ENCODE measurements at regions not wholly inside any gene's neighbourhood (a gene's known extent, or its start where the extent isn't known, plus 50 kb on each side); places are given as distances from the start of the nearest gene placed in this dataset.

DNA sequence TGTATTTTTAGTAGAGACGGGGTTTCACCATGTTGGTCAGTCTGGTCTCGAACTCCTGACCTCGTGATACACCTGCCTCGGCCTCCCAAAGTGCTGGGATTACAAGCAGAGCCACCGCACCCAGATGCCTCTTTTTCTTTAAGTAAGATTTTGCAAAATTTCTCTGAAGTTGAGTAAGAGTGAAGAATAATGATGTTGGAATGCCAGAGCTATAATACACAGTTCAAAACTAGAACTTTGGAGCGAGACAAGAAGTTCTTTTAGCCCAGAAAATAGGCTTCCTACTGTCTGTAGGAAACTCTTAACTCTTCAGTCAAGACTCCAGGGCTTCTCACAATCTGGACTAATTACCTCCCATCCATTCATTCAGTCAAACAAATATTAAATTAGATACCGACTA lies 51.4 kb downstream of the MARCHF4 start:
- no peak for DNase-seq

GRCh38 chr2:216319771-216320170 lies 52.5 kb downstream of the MARCHF4 start:
- DNase-seq, result peak; percentile 72

DNA sequence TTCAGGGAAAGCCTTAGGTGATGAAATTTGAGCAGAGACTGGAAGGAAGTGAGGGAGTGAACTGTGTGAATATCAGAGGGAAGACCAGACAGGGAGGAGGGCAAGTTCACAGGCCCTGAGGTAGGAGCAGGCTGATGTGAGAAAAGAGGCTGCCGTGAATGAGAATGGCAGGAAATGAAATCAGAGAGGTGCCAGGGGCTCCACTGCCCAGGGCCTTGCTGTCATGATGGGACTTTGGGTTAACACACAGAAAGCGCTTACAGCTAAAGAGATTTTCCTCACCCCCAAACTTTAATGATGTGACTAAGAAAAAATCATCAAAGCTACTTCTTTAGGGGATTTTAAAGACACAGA lies 53.8 kb downstream of the MARCHF4 start:
- DNase-seq, result no peak

GRCh38 chr2:216317831-216318520 lies 54.3 kb downstream of the MARCHF4 start:
- DNase-seq, result no peak

- DNase-seq, result peak; percentile 85
Observed at GRCh38 chr2:216316743-216317142, 55.5 kb downstream of the MARCHF4 start.

GRCh38 chr2:216315802-216316603 lies 56.3 kb downstream of the MARCHF4 start:
- DNase-seq, result peak; percentile 78

- peak; percentile 50 for DNase-seq
Observed at GRCh38 chr2:216312441-216312840, 59.8 kb downstream of the MARCHF4 start.

DNA sequence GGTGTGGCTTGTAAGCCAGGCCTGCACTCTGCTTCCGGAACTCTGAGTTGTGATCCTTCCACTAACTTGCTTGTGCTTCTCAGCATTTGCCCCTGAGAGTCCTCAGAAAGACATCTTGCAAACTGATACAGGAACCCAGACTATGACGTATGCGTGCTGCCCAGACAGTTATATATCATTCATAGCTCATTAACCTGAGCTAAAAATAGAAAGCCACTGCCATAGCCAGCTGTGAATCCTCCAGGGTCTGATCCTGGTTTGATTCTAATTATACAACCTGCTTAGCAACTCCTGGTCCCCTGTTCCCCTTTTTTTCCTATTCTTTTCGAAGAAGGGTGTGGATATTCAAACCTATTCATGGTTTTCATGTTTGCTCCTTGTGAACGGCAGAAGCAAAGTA lies 63.7 kb downstream of the MARCHF4 start:
- peak; percentile 84 for DNase-seq

GRCh38 chr2:216307496-216307895 lies 64.8 kb downstream of the MARCHF4 start:
- no peak for DNase-seq

- DNase-seq, result no peak
Observed at GRCh38 chr2:216306868-216307267, 65.4 kb downstream of the MARCHF4 start.

- DNase-seq, result no peak
Observed at GRCh38 chr2:216305574-216305973, 66.7 kb downstream of the MARCHF4 start.

DNA sequence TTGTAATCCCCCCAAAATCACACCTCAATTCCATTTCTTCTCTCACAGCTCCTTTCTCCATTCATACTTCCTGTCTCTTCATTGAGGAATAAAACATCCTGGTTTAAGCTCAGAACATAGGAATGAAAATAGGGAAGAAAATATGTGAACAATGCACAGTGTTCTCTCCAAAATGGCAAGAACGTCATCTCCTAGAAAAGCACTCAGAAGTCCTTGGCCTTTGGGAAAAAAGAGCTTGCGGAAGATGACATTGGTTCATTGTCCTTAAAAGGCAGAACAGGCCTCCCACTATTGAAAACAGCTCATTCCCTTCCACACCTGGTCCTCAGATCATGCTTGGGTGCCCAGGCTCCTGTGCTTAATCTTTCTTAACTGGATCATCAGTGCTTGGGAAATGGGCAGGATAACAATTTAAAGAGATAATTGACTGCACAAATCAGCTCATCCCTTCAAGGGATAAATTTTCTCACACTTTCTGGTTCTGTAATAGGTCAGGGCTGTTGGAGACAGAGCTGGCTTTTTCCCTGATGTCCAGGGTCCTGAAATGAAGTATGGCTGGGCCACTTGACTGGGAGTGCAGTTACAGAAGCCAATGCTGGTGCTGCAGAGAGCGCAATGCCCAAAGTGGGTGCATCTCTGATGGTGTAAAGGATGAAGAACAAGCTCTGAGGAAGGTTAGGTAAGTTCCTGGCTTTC lies 69.2 kb downstream of the MARCHF4 start:
- peak; percentile 87 for DNase-seq

DNA sequence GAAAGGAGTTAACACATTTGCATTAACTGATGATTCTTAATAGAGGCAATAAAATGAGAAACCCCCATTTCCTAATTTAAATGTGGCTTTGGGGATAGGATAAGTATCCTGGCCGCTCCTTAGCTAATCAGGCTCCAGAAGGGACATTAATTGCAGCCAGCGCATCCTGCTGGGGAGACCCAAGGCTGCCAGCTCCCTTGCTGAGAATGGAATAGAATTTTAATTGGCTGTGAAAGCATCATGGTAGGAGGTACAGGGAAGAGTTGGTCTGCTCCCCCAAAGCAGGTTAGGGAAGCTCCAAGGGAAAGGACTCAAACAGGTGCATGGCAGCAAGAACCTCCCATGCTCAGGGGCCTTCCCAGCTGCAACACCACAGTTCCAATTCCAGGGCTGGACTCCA lies 71.4 kb downstream of the MARCHF4 start:
- DNase-seq, result no peak

DNA sequence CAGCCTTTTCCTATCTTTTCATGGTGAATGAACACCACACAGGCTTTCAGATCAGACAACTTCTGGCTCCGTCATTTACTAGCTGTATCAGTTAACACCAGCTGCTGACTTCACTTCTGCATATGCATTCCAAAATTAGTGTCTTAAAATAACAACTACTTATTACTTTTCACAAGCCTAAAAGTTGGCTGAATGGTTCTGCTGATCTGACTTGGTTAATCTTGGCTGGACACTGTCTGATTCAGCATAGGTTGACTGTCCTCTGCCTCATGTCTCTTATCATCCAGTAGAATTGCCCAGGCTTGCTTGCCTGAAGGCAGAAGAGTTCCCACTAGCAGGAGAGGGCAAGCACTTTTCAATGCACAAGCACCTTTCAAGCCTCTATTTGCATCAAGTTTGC lies 72.7 kb downstream of the MARCHF4 start:
- DNase-seq, result peak; percentile 58

GRCh38 chr2:216298719-216299495 lies 73.4 kb downstream of the MARCHF4 start:
- DNase-seq, result peak; percentile 93

DNA sequence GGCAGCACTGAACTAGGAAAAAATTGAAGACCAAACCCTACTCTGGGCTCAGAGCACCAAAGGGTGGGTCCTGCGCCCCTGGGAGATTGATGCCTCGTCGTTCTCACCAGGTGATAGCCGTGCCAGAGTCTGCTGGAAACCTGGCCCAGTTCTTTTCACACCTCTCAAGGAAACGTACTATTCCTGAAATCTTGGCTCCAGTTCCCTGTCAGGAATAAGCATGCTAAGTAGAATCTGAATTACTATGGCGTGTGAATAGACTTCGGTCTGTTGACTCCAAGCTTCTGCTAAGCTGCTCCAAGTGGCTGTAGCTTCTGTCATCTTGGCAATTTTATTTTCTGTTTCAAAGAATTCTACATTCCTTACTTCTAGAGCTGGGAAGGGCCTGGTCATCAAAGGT lies 75.4 kb downstream of the MARCHF4 start:
- DNase-seq, result no peak

DNA sequence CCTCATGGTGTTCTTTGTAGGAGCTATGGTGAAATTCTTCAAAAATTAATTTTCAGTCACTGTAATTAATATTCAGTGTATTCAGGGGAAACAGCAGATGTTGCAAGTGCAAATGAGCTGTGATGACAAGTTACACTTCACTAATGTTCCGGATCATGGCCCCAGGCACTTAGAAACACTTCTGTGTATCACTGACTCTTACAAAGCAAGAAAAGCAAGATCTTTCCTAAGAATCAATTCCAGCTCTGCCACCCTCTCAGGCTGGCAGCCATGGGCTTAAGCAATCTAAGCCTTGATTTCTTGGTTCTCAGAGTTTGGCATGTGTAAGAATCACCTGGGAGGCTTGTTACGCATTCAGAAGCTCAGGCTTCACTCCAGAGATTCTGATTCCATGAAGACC lies 78.0 kb downstream of the MARCHF4 start:
- DNase-seq, result no peak

GRCh38 chr2:216293883-216294282 lies 78.4 kb downstream of the MARCHF4 start:
- DNase-seq, result no peak

- no peak for DNase-seq
Observed at GRCh38 chr2:216292886-216293301, 79.4 kb downstream of the MARCHF4 start.

GRCh38 chr2:216292475-216292874 lies 79.8 kb downstream of the MARCHF4 start:
- no peak for DNase-seq

DNA sequence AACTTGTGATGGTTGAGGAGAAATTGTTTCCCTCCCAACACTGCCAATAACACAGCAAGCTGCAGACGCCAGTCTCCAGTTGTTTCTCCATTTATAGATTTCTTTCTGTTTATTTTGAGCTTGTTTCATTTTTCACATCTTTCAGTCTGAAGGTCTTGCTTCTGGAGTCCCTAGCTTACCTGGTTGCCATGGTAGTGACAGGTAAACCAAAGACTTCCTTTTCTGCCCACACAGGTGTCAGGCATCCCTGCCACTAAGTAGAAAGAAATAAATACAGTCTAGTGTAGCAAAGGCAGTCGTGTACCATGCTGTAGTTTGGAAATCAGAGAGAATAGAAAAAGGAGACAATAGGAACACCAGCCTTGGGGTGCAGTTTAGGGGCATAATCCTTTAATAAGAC lies 82.8 kb downstream of the MARCHF4 start:
- no peak for DNase-seq

DNA sequence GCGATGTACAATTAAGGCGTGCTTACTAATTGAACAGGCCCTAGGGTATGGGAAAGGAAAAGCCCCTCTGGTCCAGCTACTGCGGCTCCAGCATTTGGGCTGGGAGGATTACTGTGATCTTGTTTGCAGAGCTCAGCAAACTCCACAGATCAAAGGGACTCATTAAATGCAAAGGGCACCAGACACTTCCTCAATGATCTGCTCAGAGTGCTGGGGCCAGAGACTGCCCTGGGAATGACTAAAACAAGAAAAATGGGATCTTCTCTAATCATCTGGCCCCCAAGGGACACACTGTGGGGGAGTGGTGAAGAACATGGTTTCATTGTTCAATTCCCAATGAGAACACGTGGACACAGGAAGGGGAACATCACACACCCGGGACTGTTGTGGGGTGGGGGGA lies 85.0 kb downstream of the MARCHF4 start:
- DNase-seq, result peak; percentile 85

DNA sequence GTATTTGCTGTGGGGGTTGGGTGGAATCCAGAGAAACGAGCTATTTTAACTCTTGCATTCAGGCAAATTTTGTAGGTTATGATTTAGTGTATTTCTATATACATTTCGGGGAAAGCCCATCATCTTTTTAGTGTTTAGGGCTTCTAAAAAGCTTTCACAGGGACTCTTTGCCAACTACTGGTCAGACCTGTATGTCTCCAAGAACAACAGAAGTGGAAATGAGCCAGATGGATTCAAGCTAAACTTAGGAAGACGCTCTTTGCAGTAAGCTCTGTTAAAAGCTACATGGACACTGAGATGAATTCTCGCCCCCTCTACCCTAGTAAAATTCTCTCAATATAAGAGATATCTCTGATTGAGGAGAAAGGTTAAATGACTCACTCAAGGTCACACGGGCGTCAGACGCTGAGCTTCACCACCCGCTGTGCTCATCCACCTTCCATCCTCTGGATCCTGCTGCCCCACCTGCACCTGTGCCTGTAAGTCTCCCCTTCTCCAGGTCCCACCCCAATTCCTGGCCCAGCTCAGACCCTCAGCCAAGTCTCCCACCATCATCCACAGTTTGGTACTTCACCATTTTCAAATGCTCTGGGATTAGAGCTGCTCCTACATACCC lies 85.6 kb downstream of the MARCHF4 start:
- DNase-seq, result no peak
